HG02884 (cell line): ENCODE measurements at regions not wholly inside any gene's neighbourhood (a gene's known extent, or its start where the extent isn't known, plus 50 kb on each side); places are given as distances from the start of the nearest gene placed in this dataset.
"Not testable (repeated sequence)": the region's sequence is repeated elsewhere in the genome, so short reads cannot be mapped to it uniquely, and the experiment has no call there.

Experiments used
- ATAC-seq: cut with Tn5 transposase; IDR thresholded peaks from one replicate; pipeline ENCODE4 v1.9.1; 2021; ENCODE audit warnings: mild to moderate bottlenecking, moderate library complexity; ENCODE audit not compliant: unreplicated experiment

- no peak for ATAC-seq
These were observed 385.0 kb downstream of the CDH11 start for GRCh38 chr16:64736857-64737256.

- no peak for ATAC-seq
These were observed 390.0 kb downstream of the CDH11 start for GRCh38 chr16:64731891-64732290.

GRCh38 chr16:64730261-64730660 lies 391.6 kb downstream of the CDH11 start:
- no peak for ATAC-seq

- ATAC-seq = no peak
These were observed 397.5 kb downstream of the CDH11 start for GRCh38 chr16:64724339-64724738.

GRCh38 chr16:64718486-64718885 lies 403.4 kb downstream of the CDH11 start:
- ATAC-seq = no peak

GRCh38 chr16:64717871-64718270 lies 404.0 kb downstream of the CDH11 start:
- ATAC-seq = no peak

- no peak for ATAC-seq
These were observed 406.2 kb downstream of the CDH11 start for GRCh38 chr16:64715624-64716023.

- no peak for ATAC-seq
These were observed 409.8 kb downstream of the CDH11 start for GRCh38 chr16:64712026-64712425.

- ATAC-seq = no peak
These were observed 410.3 kb downstream of the CDH11 start for GRCh38 chr16:64711596-64711995.

- no peak for ATAC-seq
These were observed 410.8 kb downstream of the CDH11 start for GRCh38 chr16:64711026-64711425.

GRCh38 chr16:64705443-64705842 lies 416.4 kb downstream of the CDH11 start:
- ATAC-seq = no peak

- no peak for ATAC-seq
These were observed 417.5 kb downstream of the CDH11 start for GRCh38 chr16:64704386-64704785.

GRCh38 chr16:64702415-64702814 lies 419.4 kb downstream of the CDH11 start:
- ATAC-seq = no peak

- ATAC-seq = no peak
These were observed 421.2 kb downstream of the CDH11 start for GRCh38 chr16:64700628-64701027.

GRCh38 chr16:64696866-64697265 lies 425.0 kb downstream of the CDH11 start:
- ATAC-seq = no peak

- no peak for ATAC-seq
These were observed 426.2 kb downstream of the CDH11 start for GRCh38 chr16:64695684-64696083.

GRCh38 chr16:64693946-64694345 lies 427.9 kb downstream of the CDH11 start:
- ATAC-seq = no peak

- ATAC-seq = no peak
These were observed 434.1 kb downstream of the CDH11 start for GRCh38 chr16:64687786-64688185.

GRCh38 chr16:64687123-64687522 lies 434.7 kb downstream of the CDH11 start:
- ATAC-seq = no peak

- no peak for ATAC-seq
These were observed 441.7 kb downstream of the CDH11 start for GRCh38 chr16:64679976-64680690.

GRCh38 chr16:64669573-64669972 lies 452.3 kb downstream of the CDH11 start:
- ATAC-seq = no peak

GRCh38 chr16:64667334-64667877 lies 454.5 kb downstream of the CDH11 start:
- no peak for ATAC-seq

GRCh38 chr16:64662312-64662711 lies 459.6 kb downstream of the CDH11 start:
- ATAC-seq = not testable (repeated sequence)
